ENCODE measurements at regions not wholly inside any gene's neighbourhood (a gene's known extent, or its start where the extent isn't known, plus 50 kb on each side); places are given as distances from the start of the nearest gene placed in this dataset.

GRCh38 chr14:35480119-35480769, 53.7 kb upstream of the INSM2 start:
- H3K4me1 ChIP-seq (ENCODE audit: control insufficient read depth, insufficient read depth, low read length): no peaks in the 10 kb centered on the region
- H3K27ac ChIP-seq (ENCODE audit: extremely low read depth, low read depth, low read length): no peak overlapping the region
- H3K9me3 ChIP-seq (ENCODE audit: control insufficient read depth, insufficient read depth, low read depth, low read length): no peaks in the 10 kb centered on the region
- H3K36me3 ChIP-seq (ENCODE audit: control insufficient read depth in 2 of 2, insufficient read depth in 1 of 2, low read length in 2 of 2): no peaks in the 10 kb centered on the region
- TF ChIP-seq ZNF530 (tag by site-specific recombination; IDR thresholded peaks at IDR 0.05; ENCODE audit: low read depth) (no peak), ATF2 (tag by site-specific recombination; IDR thresholded peaks at IDR 0.05; ENCODE audit: low read depth) (peak; percentile 78)
- ChIA-PET CTCF (no interaction called here), POLR2A (no interaction called here)
- no peak overlapping the region for H3K4me3 ChIP-seq (ENCODE audit: low read depth, low read length)

DNA sequence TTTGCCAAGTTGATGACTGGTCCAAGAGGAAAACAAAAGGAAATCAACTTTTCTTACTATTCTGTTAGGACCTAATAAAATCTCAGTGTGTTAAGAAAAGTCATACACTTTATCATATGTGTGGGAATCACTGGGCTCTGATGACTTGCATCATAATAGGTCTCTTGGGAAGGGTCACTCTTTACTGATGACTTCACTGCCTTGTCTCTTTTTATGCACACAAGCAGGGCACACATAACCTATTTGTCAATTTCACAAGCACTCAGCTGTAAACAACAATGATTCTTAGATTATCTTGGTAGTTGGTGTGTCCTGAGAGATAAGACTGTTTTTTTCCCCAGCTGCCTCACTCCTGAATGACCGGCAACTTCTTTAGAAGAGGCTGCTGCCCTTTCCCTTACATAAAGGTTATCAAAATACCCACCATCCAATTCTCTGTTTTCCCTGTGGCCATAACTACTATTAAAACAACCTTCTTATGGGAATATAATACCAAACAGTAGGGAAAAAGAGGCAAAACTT, 50.9 kb upstream of the INSM2 start:
- Histone ChIP-seq H3K27ac (ENCODE audit: extremely low read depth, low read depth, low read length) (no peak overlapping the region), H3K9me3 (ENCODE audit: control insufficient read depth, insufficient read depth, low read depth, low read length) (no peaks in the 10 kb centered on the region), H3K36me3 (ENCODE audit: control insufficient read depth in 2 of 2, insufficient read depth in 1 of 2, low read length in 2 of 2) (no peaks in the 10 kb centered on the region), H3K4me1 (ENCODE audit: control insufficient read depth, insufficient read depth, low read length) (no peaks in the 10 kb centered on the region), H3K4me3 (ENCODE audit: low read depth, low read length) (no peak overlapping the region)
- CTCF ChIA-PET: no interaction called here
- POLR2A ChIA-PET: no interaction called here
- peak; percentile 38; the same call in 1 of the 2 replicates for TF ChIP-seq ZNF366 (tag by site-specific recombination; conservative IDR thresholded peaks at IDR 0.05)
- TF ChIP-seq ZNF623 (tag by site-specific recombination; IDR thresholded peaks at IDR 0.05): no peak
- TF ChIP-seq SP7 (tag by site-specific recombination; IDR thresholded peaks at IDR 0.05): peak; percentile 42
- no peak for TF ChIP-seq ZNF341 (tag by site-specific recombination; IDR thresholded peaks at IDR 0.05; ENCODE audit: low read depth)
- peak; percentile 29; the same call in 1 of the 2 replicates for TF ChIP-seq OSR2 (tag by site-specific recombination; IDR thresholded peaks at IDR 0.05)
- peak; percentile 39; the same call in 1 of the 2 replicates for TF ChIP-seq ZEB2 (tag by site-specific recombination; IDR thresholded peaks at IDR 0.05)
- TF ChIP-seq ZNF549 (tag by site-specific recombination; IDR thresholded peaks at IDR 0.05): 0 out of 2 replicates have a peak, but pooled peaks have one; percentile 35
- no peak for TF ChIP-seq ZNF670 (tag by site-specific recombination; IDR thresholded peaks at IDR 0.05; ENCODE audit: low read depth)
- TF ChIP-seq, protein P1, sequence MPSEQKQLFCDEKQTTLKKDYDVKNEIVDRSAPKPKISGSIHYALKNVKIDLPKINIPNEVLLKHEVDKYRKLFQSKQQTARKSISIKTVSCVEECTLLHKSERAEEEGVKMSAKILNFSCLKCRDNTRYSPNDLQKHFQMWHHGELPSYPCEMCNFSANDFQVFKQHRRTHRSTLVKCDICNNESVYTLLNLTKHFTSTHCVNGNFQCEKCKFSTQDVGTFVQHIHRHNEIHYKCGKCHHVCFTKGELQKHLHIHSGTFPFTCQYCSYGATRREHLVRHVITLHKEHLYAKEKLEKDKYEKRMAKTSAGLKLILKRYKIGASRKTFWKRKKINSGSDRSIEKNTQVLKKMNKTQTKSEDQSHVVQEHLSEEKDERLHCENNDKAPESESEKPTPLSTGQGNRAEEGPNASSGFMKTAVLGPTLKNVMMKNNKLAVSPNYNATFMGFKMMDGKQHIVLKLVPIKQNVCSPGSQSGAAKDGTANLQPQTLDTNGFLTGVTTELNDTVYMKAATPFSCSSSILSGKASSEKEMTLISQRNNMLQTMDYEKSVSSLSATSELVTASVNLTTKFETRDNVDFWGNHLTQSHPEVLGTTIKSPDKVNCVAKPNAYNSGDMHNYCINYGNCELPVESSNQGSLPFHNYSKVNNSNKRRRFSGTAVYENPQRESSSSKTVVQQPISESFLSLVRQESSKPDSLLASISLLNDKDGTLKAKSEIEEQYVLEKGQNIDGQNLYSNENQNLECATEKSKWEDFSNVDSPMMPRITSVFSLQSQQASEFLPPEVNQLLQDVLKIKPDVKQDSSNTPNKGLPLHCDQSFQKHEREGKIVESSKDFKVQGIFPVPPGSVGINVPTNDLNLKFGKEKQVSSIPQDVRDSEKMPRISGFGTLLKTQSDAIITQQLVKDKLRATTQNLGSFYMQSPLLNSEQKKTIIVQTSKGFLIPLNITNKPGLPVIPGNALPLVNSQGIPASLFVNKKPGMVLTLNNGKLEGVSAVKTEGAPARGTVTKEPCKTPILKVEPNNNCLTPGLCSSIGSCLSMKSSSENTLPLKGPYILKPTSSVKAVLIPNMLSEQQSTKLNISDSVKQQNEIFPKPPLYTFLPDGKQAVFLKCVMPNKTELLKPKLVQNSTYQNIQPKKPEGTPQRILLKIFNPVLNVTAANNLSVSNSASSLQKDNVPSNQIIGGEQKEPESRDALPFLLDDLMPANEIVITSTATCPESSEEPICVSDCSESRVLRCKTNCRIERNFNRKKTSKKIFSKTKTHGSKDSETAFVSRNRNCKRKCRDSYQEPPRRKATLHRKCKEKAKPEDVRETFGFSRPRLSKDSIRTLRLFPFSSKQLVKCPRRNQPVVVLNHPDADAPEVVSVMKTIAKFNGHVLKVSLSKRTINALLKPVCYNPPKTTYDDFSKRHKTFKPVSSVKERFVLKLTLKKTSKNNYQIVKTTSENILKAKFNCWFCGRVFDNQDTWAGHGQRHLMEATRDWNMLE (tag by site-specific recombination; conservative IDR thresholded peaks at IDR 0.05; ENCODE audit: low read depth): 0 out of 2 replicates have a peak, but pooled peaks have one; percentile 17
- 0 out of 2 replicates have a peak, but pooled peaks have one; percentile 43 for TF ChIP-seq ZNF692 (tag by site-specific recombination; IDR thresholded peaks at IDR 0.05)
- no peak for TF ChIP-seq ZNF398 (tag by site-specific recombination; IDR thresholded peaks at IDR 0.05)
- no peak for TF ChIP-seq ZNF426 (tag by site-specific recombination; IDR thresholded peaks at IDR 0.05)
- TF ChIP-seq ZNF629 (tag by site-specific recombination; IDR thresholded peaks at IDR 0.05): peak; percentile 69
- TF ChIP-seq ZNF18 (tag by site-specific recombination; IDR thresholded peaks at IDR 0.05): no peak
- no peak for TF ChIP-seq ZBTB20 (tag by site-specific recombination; IDR thresholded peaks at IDR 0.05)
- no peak for TF ChIP-seq ZNF138 (tag by site-specific recombination; IDR thresholded peaks at IDR 0.05; ENCODE audit: borderline replicate concordance)
- TF ChIP-seq SCRT2 (tag by site-specific recombination; IDR thresholded peaks at IDR 0.05): no peak
- TF ChIP-seq ZFP3 (tag by site-specific recombination; IDR thresholded peaks at IDR 0.05; ENCODE audit: low read depth): no peak
